Osteoblast (primary cell): ENCODE measurements at regions not wholly inside any gene's neighbourhood (a gene's known extent, or its start where the extent isn't known, plus 50 kb on each side); places are given as distances from the start of the nearest gene placed in this dataset.

Experiments
- DNase-seq: peaks from one replicate; pipeline ENCODE4 v3.0.0; 2011; ENCODE audit warnings: low spot score, mixed read lengths; ENCODE audit not compliant: insufficient read length; ENCODE audit errors: missing footprints
- H2AFZ ChIP-seq: 2 replicates; pipeline ENCODE4 v1.6.0; 2011; ENCODE audit warnings: mild to moderate bottlenecking, low read length
- H3K27ac ChIP-seq: 2 replicates; pipeline ENCODE4 v1.5.1; 2011; ENCODE audit warnings: mild to moderate bottlenecking, low read depth, low read length, moderate library complexity
- H3K27me3 ChIP-seq: 2 replicates; pipeline ENCODE4 v1.6.0; 2012; ENCODE audit warnings: mild to moderate bottlenecking, control low read depth, inconsistent platforms, low read length, moderate library complexity; ENCODE audit not compliant: insufficient read depth
- H3K36me3 ChIP-seq: 2 replicates; pipeline ENCODE4 v1.5.1; 2011; ENCODE audit warnings: mild to moderate bottlenecking, low read length, control low read depth, moderate library complexity; ENCODE audit not compliant: insufficient read depth
- H3K4me1 ChIP-seq: 2 replicates; pipeline ENCODE4 v1.5.1; 2011; ENCODE audit warnings: mild to moderate bottlenecking, low read length, control low read depth, moderate library complexity; ENCODE audit not compliant: insufficient read depth
- H3K4me2 ChIP-seq: 2 replicates; pipeline ENCODE4 v1.6.0; 2011; ENCODE audit warnings: mild to moderate bottlenecking, low read length; ENCODE audit not compliant: insufficient read depth
- H3K4me3 ChIP-seq: fragments of 200-600 bp; sonication (generic); 3 replicates; pipeline ENCODE4 v1.5.1; 2012; ENCODE audit warnings: mild to moderate bottlenecking, low read length, inconsistent platforms; ENCODE audit not compliant: insufficient read depth
- H3K79me2 ChIP-seq: 2 replicates; pipeline ENCODE4 v1.6.0; 2012; ENCODE audit warnings: mild to moderate bottlenecking, low read length, control low read depth, inconsistent platforms; ENCODE audit not compliant: insufficient read depth
- H3K9me3 ChIP-seq: 2 replicates; pipeline ENCODE4 v1.5.1; 2011; ENCODE audit warnings: low read depth, low read length, control low read depth
- H4K20me1 ChIP-seq: 2 replicates; pipeline ENCODE4 v1.6.0; 2012; ENCODE audit warnings: mild to moderate bottlenecking, low read length, control low read depth; ENCODE audit not compliant: insufficient read depth
- CTCF ChIP-seq: IDR thresholded peaks from 2 replicates; pipeline ENCODE4 v1.5.1; 2011; ENCODE audit warnings: mild to moderate bottlenecking, low read depth, low read length, moderate library complexity; ENCODE audit errors: extremely low read depth

- H3K9me3 ChIP-seq = no peaks in the 10 kb centered on the region
- H3K4me3 ChIP-seq = no peak overlapping the region
- no peak for DNase-seq
- H3K27me3 ChIP-seq = no peaks in the 10 kb centered on the region
- H3K79me2 ChIP-seq = no peaks in the 10 kb centered on the region
- no peak overlapping the region for H3K27ac ChIP-seq
- no peak for TF ChIP-seq CTCF
- H3K4me1 ChIP-seq = no peaks in the 10 kb centered on the region
- H2AFZ ChIP-seq = no peak overlapping the region
- no peaks in the 10 kb centered on the region for H4K20me1 ChIP-seq
- no peak overlapping the region for H3K4me2 ChIP-seq
- H3K36me3 ChIP-seq = no peaks in the 10 kb centered on the region
These were observed 836.7 kb downstream of the SOCS6 start for GRCh38 chr18:71125581-71125980.

DNA sequence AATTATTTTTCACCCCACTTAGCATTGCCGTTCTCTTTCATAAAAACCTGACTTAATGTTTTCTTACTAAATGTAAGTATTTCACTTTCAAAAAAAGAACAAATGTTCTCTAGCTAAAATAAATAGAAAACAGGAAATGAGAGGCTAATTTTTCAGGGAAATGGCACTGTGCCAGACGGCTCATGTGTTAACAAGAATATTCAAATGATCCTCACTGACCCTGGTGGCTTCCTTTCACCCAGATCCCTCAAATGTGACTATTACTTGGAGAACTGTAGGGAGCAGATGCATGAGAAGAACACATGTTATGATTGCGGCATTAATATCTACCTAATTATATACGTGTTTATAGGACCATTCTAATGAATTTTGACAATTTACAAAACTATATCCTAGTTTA, 827.7 kb downstream of the SOCS6 start:
- DNase-seq = no peak
- Histone ChIP-seq H3K4me2 (no peak overlapping the region), H4K20me1 (no peaks in the 10 kb centered on the region), H3K36me3 (no peaks in the 10 kb centered on the region), H3K4me1 (no peaks in the 10 kb centered on the region), H3K27ac (no peak overlapping the region), H2AFZ (no peak overlapping the region), H3K27me3 (no peaks in the 10 kb centered on the region), H3K4me3 (no peak overlapping the region), H3K79me2 (no peaks in the 10 kb centered on the region), H3K9me3 (no peaks in the 10 kb centered on the region)
- TF ChIP-seq CTCF = no peak

DNA sequence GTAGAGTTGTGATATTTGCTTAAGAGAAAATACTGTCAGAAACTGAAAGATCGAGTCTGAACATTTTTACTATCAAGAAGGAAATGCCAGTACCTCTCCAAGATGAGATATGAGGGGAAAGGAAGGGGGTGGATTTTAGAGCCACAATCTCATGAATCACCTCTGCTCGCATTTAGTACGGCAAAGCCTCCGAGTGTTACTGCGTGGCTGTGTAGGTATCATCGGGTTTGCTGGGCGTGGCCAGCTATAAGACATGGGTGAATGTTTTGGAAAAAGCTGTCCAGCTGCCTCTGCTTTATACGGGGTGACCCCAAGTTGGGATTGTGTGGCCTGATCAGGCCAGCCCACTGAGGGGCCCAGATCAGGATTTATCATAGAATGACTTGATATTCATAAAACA, 826.4 kb downstream of the SOCS6 start:
- H4K20me1 ChIP-seq = no peaks in the 10 kb centered on the region
- H2AFZ ChIP-seq = no peak overlapping the region
- H3K36me3 ChIP-seq = no peaks in the 10 kb centered on the region
- no peak overlapping the region for H3K4me2 ChIP-seq
- TF ChIP-seq CTCF = no peak
- no peak overlapping the region for H3K4me3 ChIP-seq
- H3K27me3 ChIP-seq = no peaks in the 10 kb centered on the region
- no peak overlapping the region for H3K27ac ChIP-seq
- H3K9me3 ChIP-seq = no peaks in the 10 kb centered on the region
- DNase-seq = no peak
- no peaks in the 10 kb centered on the region for H3K4me1 ChIP-seq
- H3K79me2 ChIP-seq = no peaks in the 10 kb centered on the region

DNA sequence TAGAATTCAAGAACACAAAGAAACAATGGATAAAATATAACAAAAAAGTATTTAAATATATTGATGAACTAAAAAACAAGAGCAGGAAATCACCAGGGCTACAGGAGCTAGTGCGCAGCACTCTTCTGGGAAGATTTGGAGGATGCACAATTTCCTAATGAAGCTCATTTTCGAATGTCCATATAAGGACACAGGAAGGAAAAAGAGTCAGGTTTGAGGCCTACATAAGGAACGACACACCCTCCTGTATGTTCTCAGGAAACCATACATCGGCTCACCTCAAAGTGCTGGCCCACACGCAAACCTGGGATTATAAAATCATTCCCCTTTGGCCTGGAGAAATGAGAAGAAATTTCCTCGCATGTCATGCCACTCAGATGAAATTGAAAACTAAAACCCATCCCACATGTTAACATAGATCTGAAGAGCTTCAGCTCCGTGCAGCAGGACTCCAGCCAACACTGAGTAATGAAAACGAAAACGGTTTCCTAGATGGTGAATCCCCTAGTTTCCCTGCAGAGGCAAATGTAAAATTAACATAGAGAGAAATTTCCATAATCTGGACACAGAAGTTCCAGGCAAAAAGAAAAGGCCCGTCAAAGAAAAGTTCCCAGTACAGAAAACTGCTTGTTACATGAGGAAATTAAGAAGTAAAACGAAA, 825.8 kb downstream of the SOCS6 start:
- no peak overlapping the region for H3K4me3 ChIP-seq
- no peak overlapping the region for H2AFZ ChIP-seq
- H3K36me3 ChIP-seq = no peaks in the 10 kb centered on the region
- no peak overlapping the region for H3K4me2 ChIP-seq
- H3K79me2 ChIP-seq = no peaks in the 10 kb centered on the region
- H3K9me3 ChIP-seq = peaks cover 2% of the 10 kb centered on the region
- DNase-seq = no peak
- H4K20me1 ChIP-seq = no peaks in the 10 kb centered on the region
- TF ChIP-seq CTCF = no peak
- no peaks in the 10 kb centered on the region for H3K4me1 ChIP-seq
- H3K27me3 ChIP-seq = no peaks in the 10 kb centered on the region
- H3K27ac ChIP-seq = no peak overlapping the region
